NB4 (cell line): ENCODE measurements at regions not wholly inside any gene's neighbourhood (a gene's known extent, or its start where the extent isn't known, plus 50 kb on each side); places are given as distances from the start of the nearest gene placed in this dataset.
"Not testable (repeated sequence)": the region's sequence is repeated elsewhere in the genome, so short reads cannot be mapped to it uniquely, and the experiment has no call there.

Source experiments
- CTCF ChIP-seq: IDR thresholded peaks from one replicate; pipeline ENCODE4 v1.5.1; 2012; ENCODE audit warnings: low read depth, low read length
- MYC ChIP-seq: IDR thresholded peaks from 2 replicates; pipeline ENCODE4 v1.6.1; 2011; ENCODE audit warnings: low read depth, low read length
- POLR2A ChIP-seq: IDR thresholded peaks from 2 replicates; pipeline ENCODE4 v1.6.1; 2011; ENCODE audit warnings: mild to moderate bottlenecking; ENCODE audit not compliant: insufficient read length; ENCODE audit errors: extremely low read depth

GRCh38 chr4:107415490-107415889 lies 304.5 kb downstream of the PAPSS1 start:
- TF ChIP-seq CTCF, MYC, POLR2A: not testable (repeated sequence)
